ENCODE measurements at regions not wholly inside any gene's neighbourhood (a gene's known extent, or its start where the extent isn't known, plus 50 kb on each side); places are given as distances from the start of the nearest gene placed in this dataset.
"Not testable (repeated sequence)": the region's sequence is repeated elsewhere in the genome, so short reads cannot be mapped to it uniquely, and the experiment has no call there.

DNA sequence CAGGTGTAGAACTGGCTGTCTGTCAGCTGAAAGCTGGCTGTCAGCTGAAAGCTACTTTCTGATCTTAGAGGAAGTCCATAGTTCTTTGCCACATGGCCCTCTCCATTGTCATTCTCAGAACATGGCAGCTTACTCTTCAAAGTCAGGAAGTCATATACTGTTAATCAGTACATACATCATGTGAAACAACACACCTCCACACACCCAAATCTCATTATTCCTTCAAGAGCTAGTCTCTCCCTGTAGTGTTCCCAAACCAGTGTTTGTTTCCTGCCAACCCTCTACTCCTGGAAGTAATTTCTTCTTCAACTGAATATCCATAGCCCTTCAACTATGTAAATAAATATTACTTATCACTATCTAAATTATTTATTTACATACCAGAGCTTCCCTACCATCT is 58.9 kb downstream of the OR5AK2 start:
- DNase-seq, result no peak

DNA sequence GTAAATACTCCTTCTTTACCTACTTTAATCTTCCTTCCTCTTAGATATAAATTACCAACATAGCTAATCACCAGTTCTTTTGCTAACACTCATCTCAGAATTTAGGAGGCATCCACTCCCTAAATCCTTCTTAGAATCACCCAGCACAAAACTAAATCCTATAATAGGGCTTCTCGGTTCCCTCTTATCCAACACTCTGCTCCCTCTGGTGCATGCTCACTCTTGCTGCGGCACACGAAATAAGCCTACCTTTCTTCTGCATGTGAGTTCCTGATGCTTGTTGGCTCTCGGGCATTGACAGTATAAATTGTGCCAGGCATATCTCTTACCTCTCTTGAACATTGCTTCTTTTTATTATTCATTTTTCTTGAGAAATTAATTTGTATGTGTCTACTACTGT is 61.0 kb downstream of the OR5AK2 start:
- DNase-seq, result no peak

DNA sequence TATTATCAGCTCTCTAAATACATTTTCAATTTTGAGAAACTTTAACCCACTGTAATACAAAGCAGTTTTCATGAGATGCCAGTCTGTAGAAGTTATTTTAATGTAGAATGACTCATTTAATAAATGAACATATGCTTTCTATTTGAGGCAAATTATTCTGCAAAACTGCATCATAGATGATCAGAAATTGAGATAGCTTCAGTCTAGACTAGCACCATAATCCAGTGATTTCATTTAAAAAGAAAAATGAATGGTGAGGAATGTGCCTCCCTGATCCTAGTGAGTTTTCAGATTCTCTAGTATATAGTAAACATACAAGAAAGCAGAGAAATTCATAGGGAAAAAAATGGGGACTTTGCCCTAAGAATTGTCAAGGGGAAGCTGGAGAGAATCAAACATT is 66.1 kb downstream of the OR5AK2 start:
- DNase-seq, result no peak

DNA sequence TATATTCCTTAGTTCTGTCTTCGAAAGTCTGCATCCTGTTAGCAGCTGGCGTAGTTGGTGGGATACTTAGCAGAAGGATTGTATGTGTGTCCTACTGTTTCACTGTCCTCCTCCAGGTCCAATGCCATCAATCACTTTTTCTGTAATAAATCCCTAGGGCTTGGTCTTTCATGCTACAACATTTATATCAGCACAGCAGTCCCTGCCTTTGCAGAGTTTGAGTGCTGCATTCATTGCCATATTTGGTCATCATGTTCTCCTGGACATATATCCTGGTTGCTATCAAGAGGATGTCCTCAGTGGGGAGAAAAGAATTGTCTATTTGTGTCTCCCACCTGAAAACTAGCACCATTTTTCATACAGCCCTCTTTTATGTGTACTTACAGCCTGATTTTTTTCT is 67.0 kb downstream of the OR5AK2 start:
- no peak for DNase-seq

DNA sequence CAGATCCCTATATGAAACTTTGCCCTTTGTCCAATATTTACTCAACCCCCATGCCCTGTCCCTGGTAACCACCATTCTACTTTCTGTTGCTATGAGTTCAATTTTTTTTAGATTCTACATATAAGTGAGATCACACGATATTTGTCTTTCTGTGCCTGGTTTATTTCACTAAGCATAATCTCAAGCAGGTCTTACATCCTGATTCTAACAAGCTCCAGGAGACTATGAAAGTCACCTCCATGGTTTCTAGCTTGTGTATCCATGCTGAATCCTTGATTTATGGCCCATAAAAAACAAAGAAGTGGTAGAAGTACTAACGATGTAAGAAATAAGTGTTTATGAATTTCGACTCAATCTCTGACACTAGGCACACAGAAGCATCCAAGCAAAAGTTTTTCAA is 68.0 kb downstream of the OR5AK2 start:
- no peak for DNase-seq

DNA sequence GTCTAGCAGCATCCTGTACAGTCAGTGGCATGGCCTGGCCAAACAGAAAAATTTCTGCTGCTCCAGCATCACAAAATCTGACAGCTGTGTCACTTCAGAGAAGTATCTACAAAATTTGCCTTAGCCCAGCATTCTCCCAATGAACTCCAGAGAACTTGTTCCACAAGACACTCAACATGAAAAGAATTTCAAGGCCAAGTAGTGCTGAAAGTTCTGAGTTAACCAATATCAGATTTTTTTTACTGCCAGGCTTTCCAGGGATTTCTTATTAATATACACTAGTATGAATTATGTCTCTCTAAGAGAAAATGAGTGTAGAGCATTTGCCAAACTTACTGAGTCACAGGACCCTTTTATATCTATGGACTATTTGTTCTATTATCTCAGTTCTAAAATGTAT is 68.8 kb downstream of the OR5AK2 start:
- DNase-seq, result no peak

DNA sequence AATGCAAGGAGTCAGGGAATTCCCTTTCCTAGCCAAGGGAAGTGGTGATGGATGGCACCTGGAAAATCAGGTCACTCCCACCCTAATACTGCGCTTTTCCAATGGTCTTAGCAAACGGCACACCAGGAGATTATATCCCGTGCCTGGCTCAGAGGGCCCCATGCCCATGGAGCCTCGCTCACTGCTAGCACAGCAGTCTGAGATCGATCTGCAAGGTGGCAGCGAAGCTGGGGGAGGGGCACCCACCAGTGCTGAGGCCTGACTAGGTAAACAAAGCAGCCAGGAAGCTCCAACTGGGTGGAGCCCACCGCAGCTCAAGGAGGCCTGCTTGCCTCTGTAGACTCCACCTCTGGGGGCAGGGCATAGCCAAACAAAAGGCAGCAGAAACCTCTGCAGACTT is 74.2 kb downstream of the OR5AK2 start:
- DNase-seq, result not testable (repeated sequence)

DNA sequence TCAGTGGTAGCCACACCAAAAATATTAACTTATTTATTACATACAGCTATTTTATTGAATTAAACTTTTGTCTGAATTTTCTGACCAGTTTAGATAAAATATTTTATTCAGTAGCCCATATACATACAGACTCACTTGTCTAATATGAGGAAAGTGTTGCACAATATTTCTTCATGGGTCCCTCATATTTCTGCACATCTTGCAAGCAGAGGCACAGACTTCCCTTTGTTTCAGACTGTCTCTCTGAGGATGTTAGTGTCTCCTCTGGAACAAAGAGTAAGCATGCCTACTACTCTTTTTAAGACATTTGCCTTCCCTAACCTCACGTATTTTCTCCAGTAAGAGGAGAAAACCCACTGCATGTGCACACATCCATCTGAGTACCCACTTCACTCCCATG is 81.2 kb downstream of the OR5AK2 start:
- DNase-seq, result no peak

DNA sequence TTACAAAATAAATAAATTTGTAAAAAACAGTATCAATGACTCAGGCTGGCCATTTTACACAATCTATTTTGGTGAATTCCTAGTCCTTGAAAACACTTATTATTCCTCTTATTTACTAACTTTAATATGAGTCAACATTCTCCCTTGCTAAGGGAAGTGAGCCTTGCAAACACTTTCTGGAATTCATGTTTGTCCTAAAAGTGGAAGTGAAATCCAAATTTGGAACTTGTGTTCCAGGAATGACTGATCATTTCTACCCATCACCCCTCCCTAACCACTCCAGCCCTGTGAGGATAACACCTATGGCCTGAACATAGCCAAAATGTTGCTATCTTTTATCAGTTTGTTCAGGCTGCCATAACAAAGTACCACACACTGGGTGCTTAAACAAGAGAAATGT is 83.1 kb downstream of the OR5AK2 start:
- DNase-seq, result no peak

DNA sequence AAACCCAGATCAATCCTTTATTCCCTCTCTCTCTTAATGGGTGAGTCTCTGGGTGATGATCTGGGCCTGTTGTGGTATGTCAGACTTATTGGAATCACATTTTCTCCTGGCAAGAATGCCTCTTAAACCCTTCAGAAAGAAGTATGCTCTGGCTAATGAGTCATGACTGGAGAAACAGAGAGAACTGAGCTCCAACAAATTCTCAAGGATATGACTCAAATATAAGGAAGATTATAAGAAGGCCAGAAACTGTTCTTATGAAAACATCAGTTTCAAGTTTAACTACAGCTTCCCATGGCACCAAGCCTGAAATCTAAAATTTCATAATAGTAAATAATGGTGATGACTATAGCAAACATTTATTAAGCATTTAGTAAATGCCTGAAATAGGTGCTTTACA is 83.9 kb downstream of the OR5AK2 start:
- DNase-seq, result no peak

DNA sequence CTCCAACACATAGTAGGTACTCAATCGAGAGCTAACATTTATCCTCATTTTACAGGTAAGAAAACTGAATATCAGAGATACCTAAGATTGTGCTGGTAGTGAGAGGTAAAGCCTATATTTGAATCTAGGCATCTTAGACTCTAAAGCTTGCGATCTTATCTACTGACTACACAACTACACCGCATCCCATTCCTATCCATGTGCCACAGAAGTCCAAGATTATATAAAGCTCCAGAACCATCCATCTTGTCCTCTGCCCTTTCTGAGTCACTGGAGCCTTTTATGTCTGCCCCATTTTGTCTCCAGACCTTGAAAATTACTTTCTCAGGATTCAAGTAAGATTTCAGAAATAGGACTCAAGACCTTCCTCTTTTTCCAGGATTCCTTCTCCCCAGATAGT is 84.4 kb downstream of the OR5AK2 start:
- DNase-seq, result no peak

DNA sequence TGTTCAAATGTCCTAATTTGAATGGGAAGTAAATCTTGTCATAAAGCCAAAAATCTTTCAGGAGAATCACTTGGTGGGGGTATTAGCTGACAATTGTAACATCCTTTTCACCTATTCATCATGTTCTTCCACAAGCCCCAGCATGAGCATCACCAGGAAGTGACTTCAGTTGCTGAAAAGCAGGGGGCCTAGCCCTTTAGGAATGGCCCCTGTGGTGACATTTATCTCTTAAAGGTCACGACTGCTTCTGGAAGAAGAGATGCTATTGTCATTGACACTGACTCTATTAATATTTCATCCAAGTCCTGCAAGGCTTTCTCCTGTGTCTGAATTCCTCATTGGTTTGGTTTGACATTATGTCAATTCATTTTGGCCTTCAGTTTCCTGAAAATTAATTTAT is 92.6 kb downstream of the OR5AK2 start:
- no peak for DNase-seq

DNA sequence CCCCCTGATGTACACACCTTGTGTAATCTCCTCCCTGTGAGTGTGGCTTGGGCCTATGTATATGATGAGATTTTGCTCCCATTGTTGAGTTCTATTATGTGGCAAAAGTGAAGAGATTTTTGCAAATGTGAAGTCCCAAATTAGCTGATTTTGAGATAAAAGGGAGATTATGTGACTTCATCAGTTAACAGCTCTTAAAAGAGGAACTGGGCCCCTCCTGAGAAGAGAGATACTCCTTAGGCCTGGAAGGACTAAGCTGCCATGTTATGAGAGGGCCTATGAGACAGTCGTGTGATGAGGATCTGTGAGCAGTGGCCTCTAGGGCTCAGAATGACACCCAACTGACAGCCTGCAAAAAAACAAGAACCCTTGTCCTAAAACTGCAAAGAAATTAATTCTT is 93.4 kb downstream of the OR5AK2 start:
- no peak for DNase-seq

DNA sequence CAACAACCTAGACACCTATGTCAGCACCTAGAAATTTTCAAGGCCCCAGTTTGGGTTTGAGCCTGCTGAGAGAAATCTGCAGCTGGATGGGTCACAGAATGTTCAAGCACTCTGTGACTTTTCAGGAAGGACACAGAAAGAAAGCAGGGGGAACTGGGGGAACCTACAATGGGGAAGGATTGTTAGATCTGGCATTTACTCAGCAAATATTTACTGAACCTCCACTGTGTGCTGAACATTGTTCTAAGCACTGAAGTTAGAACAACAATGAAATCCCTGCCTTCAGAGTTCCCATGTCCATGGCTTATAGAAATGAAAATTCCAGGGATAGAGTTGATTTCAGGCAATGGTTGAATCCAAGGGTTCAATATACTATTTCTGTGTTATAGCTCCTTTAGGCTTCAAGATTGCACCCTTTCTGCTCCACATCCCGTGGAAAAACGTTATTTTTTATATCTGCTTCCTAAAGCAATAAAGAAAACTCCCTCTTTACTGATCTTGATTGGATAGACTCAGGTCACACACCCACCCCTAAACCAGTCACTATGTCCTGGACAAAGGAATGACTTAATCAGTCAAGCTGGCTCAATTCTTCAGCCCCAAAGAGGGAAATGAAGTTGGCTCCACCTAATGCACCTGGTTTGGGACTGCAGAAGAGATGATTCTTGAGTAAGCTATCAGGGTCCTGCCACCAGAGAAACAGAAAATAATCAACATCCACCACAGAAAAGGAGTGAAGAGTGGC is 95.1 kb downstream of the OR5AK2 start:
- DNase-seq, result no peak

DNA sequence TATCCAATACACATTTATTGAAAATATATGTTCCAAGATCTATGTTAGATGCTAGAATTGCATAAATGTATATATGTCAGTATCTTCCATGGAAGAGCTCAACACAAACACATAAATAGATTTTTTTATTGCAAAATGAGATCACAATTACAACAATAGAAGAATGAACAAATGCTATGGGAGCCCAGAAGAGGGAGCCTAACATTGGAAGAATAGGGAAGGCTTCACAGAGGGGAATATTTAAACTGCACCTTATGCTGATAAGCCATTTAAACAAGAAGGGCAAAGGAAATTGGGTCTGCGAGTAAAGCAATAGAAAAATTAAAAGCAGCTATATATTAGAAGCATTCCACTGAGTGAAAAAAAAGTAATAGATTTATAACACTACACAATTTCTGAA is 96.1 kb upstream of the LRRC55 start:
- no peak for DNase-seq

DNA sequence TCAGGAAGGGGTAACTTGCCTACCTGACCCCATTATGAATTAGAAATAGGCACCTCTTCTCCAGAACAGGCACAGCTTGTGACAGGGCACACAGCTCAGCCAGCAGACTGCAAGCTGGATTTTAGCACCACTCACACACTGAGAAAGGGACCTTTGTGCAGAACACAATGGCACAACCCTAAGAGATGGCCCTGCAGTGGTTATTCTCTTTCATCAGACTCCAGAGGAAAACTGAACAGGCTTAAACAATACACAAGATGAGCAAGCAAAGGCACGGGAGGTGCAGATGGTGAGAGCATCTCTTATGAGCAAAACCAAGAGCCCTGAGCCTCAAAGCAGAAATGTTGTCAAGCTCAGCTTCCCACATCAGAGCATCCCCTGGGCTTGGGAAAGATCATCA is 93.8 kb upstream of the LRRC55 start:
- no peak for DNase-seq

DNA sequence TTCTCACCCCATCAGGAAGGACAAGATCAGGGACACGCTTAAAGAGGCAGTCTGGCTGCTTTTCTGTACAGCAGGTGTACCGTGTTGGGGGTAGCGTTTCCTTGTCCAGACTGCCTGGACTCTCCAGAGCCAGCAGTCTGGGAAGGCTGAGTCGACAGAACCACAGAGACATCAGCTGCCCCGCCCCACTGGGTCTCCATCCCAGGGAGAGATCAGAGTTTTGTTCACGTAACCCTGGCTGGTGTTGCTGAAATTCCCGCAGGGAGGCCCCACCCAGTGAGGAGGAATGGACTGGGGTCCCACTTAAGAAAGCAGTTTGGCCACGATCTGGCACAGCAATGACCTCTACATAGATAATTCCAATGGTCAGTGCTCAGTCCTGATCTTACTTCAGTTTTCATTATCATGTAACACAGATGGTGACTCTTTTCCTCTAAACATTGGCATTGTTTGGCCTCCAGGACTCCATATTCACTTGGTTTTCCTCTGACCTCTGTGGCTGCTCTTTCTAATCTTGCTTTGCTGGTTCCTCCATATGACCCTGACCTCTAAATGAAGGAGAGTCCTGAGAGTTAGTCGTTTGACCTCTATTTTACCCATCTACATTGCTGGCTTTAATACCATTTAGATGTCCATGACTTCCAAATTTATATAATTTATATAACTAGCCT is 89.6 kb upstream of the LRRC55 start:
- no peak for DNase-seq

DNA sequence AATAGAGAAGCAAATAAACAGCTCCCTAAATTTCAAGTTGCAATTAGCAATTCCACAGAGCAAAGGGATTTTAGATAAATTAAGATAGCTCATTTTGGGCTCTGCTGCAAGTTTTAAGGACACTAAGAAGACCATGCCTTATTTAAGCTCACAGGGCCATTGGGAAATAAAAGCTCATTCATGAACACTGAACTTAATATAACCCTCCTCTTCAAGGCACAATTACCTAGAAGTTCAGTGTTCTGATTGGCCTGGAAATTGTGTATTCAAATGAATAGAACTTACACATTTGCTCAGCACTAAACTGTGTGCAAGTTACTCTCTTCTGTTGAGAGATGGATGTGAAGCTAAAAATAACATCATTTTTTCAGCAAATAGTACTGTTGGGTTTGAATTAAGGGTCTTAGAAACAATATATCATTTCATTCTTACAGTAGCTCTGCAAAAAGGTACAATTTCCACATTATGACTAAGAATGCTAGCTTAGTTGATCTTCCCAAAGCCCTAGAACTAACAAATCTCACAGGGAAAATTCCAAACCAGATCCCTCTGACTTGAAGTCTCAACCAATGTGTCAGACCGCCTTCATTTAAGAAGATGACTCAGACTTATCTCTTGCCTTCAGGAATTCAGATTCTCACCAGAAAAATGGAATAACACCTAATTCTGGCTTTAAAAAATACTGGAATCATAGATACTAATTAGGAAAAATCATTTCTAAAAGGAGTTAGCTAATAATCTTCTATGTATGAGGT is 87.4 kb upstream of the LRRC55 start:
- DNase-seq, result no peak

DNA sequence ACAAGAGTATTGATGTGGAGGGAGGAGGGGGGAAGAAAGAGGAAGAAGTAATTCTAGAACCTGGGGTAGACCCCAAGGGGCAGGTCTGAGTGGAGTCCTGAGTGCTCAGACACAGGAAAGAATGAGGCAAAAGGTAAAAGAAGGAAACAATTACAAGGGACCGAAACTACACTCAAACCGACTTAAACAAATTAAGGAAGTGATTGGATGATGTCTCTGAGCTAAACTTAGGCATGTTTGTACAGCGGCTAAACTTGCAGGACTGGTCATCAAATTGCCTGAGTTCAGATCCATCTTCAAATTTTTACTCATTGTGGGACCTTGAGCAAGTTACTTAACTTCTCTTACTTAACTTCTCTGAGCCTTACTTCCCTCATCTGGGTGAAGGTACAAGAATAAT is 86.3 kb upstream of the LRRC55 start:
- DNase-seq, result no peak

DNA sequence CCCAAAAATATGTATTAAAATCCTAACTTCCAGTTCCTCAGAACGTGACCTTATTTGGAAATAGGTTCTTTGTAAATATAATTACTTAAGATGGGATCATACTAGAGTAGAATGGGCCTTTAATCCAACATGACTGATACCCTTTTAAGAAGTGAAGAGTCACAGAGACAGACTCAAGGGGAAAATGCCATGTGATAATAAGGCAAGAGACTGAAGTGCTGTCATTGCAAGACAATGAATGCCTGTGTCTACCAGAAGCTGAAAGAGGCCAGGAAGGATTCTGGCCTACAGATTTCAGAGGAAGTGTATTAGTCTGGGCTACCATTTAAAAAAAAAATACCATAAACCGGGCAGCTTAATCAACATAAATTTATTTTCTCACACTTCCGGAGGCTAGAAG is 85.9 kb upstream of the LRRC55 start:
- no peak for DNase-seq

DNA sequence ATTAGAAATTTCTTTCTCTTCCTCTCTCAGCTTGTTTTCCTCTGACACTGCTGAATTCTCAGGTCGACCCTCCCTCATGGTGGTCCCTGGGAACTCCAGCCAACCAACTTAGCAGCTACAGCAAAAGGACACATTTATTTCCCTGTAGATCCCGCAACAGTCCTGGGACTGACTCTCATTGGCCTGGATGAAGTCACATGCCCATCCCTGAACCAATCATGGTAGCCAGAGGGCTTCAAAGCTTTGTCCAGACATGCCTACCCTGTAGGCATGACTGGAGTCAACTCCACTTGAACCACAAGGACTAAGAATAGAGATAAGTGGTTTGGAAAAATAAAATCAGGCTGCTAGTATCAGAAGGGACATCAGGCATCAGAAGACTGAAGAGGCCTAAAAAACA is 84.6 kb upstream of the LRRC55 start:
- DNase-seq, result no peak

DNA sequence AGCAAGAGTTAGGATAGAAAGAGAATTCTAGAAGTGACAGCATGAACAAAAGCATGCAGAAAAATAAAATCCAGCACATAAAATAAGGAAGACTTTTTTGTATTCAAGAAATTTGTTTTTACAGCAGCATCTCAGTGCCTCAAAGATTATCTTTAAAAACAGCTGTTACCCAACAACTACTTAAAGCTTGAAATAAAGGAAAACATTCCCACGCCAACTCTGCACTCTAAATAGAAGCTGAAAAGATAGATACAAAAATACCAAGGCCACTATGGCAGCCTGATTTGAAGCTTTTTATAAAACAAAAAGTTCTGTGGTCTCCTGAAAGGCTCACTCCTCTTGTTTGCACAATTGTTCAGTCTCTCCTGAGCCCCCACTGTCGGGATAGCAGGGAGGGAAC is 83.6 kb upstream of the LRRC55 start:
- no peak for DNase-seq

DNA sequence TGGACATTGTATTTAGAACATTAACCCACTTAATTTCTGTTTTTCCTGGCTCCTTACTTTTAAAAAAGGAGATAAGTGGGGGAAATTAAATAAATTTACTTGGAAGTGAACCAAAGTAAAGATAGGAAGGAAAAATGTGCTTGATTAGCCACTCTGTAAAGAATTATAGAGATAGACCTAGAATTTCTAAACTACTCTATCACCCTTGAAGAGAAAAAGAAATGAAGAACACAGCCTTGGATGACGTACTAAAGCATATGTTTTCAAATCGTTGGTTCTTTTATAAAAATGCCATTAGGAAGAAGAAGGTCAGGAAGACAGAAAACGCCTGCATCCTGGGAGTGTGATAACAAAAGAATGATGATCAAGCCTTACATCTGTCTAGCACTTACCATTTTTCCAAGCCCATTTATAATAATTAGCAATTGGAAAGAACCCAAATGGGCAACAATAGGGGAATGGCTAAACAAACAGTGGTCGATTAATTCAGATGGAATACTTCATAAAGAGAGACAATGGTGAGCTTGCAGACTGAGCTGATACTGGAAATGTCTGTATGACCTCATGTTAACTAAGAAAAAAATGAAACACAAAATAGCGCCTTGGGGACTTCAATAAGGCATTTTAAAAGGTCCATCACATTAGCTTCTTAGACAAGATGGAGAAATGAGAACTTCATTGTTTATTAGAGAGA is 81.0 kb upstream of the LRRC55 start:
- DNase-seq, result no peak
